Transverse colon (tissue), 4 donors: ENCODE measurements at regions not wholly inside any gene's neighbourhood (a gene's known extent, or its start where the extent isn't known, plus 50 kb on each side); places are given as distances from the start of the nearest gene placed in this dataset.

Source experiments
- DNase-seq: peaks from one replicate; pipeline ENCODE4 v3.0.0-alpha.2; 2019
- H3K27ac ChIP-seq, 4 donors: fragments of 200-600 bp; sonication (generic); 2 replicates each; pipeline ENCODE4 v1.5.1; 2016 to 2018; ENCODE audit warnings: inconsistent platforms in 4 of 4
- H3K27me3 ChIP-seq: fragments of 200-600 bp; sonication (generic); 2 replicates; pipeline ENCODE4 v1.5.1; 2017; ENCODE audit warnings: inconsistent platforms
- H3K36me3 ChIP-seq, 4 donors: fragments of 200-600 bp; sonication (generic); 2 replicates each; pipeline ENCODE4 v1.5.1; 2017 to 2019; ENCODE audit warnings: inconsistent platforms in 4 of 4
- H3K4me1 ChIP-seq, 4 donors: fragments of 200-600 bp; sonication (generic); 2 replicates each; pipeline ENCODE4 v1.5.1; 2017 to 2020; ENCODE audit warnings: inconsistent platforms in 4 of 4
- H3K4me3 ChIP-seq, 4 donors: fragments of 200-600 bp; sonication (generic); 1 replicate in 1 of 4; 2 replicates in 3 of 4; pipeline versions ENCODE4 v1.5.1 to v1.6.1; 2017 to 2019; ENCODE audit warnings: inconsistent platforms in 4 of 4
- H3K9me3 ChIP-seq, 2 donors: fragments of 200-600 bp; sonication (generic); 2 replicates each; pipeline ENCODE4 v1.5.1; 2017 to 2019; ENCODE audit warnings: inconsistent platforms in 2 of 2
- CTCF ChIP-seq, 5 experiments: fragments of 200-600 bp in 3 of 5; fragments of 450-650 bp in 2 of 5; sonication (generic) in 3 of 5; IDR thresholded peaks; 1 replicate in 2 of 5; 2 replicates in 3 of 5; pipeline ENCODE4 v1.5.1; 2016 to 2017; ENCODE audit warnings: antibody characterized with exemption in 5 of 5, inconsistent platforms in 3 of 5, mild to moderate bottlenecking in 2 of 5, moderate library complexity in 1 of 5
- EP300 ChIP-seq: sonication (generic); formaldehyde crosslinking; IDR thresholded peaks from one replicate; pipeline ENCODE4 v1.6.1; 2017; ENCODE audit warnings: antibody characterized with exemption, low read depth
- POLR2A ChIP-seq: fragments of 450-650 bp; IDR thresholded peaks from one replicate; pipeline ENCODE4 v1.6.1; 2016; ENCODE audit warnings: antibody characterized with exemption, mild to moderate bottlenecking, moderate library complexity
- POLR2AphosphoS5 ChIP-seq, 3 donors: sonication (generic); formaldehyde crosslinking; IDR thresholded peaks; one replicate each; pipeline ENCODE4 v1.6.1; 2016; ENCODE audit warnings: antibody characterized with exemption in 3 of 3
- WGBS, 2 donors: methylation state at CpG; one replicate each; pipeline ENCODE4 v1.1.5; 2018; ENCODE audit warnings: low coverage in 1 of 2; 5-methylcytosine and 5-hydroxymethylcytosine counted together
- in situ Hi-C, 4 donors: fragments of 200-750 bp; cut with MboI; loops; one replicate each; pipeline versions ENCODE4 v1.15.0 to v1.15.1; 2017; ENCODE audit warnings: low sequenced_read_pairs in 3 of 4, low pct_ligation_motif_present in 1 of 4, low pct_unique_long_range_greater_than_20kb in 1 of 4
- intact Hi-C: fragments of 100-400 bp; cut with DNase I; formaldehyde crosslinking; loops from one replicate; pipeline ENCODE4 v1.15.1; 2023; ENCODE audit warnings: low total_unique reads

GRCh38 chr19:34853369-34853768, 73.3 kb upstream of the ZNF30 start:
- no peak for DNase-seq
- 76% methylated on average over 3 of the region's 3 CpGs; no CpG with 5 or more reads in 1 of the 2 donors for WGBS, 2 donors
- TF ChIP-seq POLR2AphosphoS5 (IDR thresholded peaks at IDR 0.05) (no peak), POLR2A (no peak), CTCF (IDR thresholded peaks at IDR 0.05) (no peak), EP300 (no peak)
- no peak overlapping the region for H3K27ac ChIP-seq
- H3K4me3 ChIP-seq: no peak overlapping the region
- no peaks in the 10 kb centered on the region for H3K9me3 ChIP-seq
- H3K4me1 ChIP-seq: no peaks in the 10 kb centered on the region
- no peaks in the 10 kb centered on the region for H3K27me3 ChIP-seq
- intact Hi-C loops (no loop called here), in situ Hi-C loops (no loop called here)
- no peaks in the 10 kb centered on the region for H3K36me3 ChIP-seq

- Histone ChIP-seq H3K4me1 (no peaks in the 10 kb centered on the region), H3K36me3 (no peaks in the 10 kb centered on the region), H3K27me3 (no peaks in the 10 kb centered on the region), H3K9me3 (no peaks in the 10 kb centered on the region), H3K27ac (no peak overlapping the region), H3K4me3 (no peak overlapping the region)
- intact Hi-C loops (no loop called here), in situ Hi-C loops (no loop called here)
- WGBS, 2 donors: 58% methylated on average over 5 of the region's 5 CpGs; no CpG with 5 or more reads in 1 of the 2 donors
- no peak for DNase-seq
- TF ChIP-seq POLR2A (no peak), POLR2AphosphoS5 (IDR thresholded peaks at IDR 0.05) (no peak), CTCF (IDR thresholded peaks at IDR 0.05) (no peak), EP300 (no peak)
These were observed 74.0 kb upstream of the ZNF30 start for GRCh38 chr19:34852669-34853068.

GRCh38 chr19:34851277-34851804, 75.4 kb upstream of the ZNF30 start:
- H3K36me3 ChIP-seq: no peaks in the 10 kb centered on the region
- TF ChIP-seq CTCF (IDR thresholded peaks at IDR 0.05): no peak
- no peak for TF ChIP-seq POLR2AphosphoS5 (IDR thresholded peaks at IDR 0.05)
- no peak for TF ChIP-seq POLR2A
- no peak for TF ChIP-seq EP300
- H3K4me1 ChIP-seq: no peaks in the 10 kb centered on the region
- no peak for DNase-seq
- no peaks in the 10 kb centered on the region for H3K27me3 ChIP-seq
- in situ Hi-C loops: no loop called here
- H3K27ac ChIP-seq: no peak overlapping the region
- intact Hi-C loops: no loop called here
- no peaks in the 10 kb centered on the region for H3K9me3 ChIP-seq
- no peak overlapping the region for H3K4me3 ChIP-seq
- WGBS, 2 donors: 78% methylated on average over 10 of the region's 11 CpGs; no CpG with 5 or more reads in 1 of the 2 donors

- no peak for TF ChIP-seq CTCF (IDR thresholded peaks at IDR 0.05)
- TF ChIP-seq POLR2A: no peak
- in situ Hi-C loops: no loop called here
These were observed 74.4 kb upstream of the ZNF599 start for GRCh38 chr19:34847393-34847792.

More at GRCh38 chr19:34847393-34847792, 74.4 kb upstream of the ZNF599 start:
- WGBS, 2 donors: 75 to 93% methylated on average over 6 of the region's 6 CpGs
- Histone ChIP-seq H3K27me3 (no peaks in the 10 kb centered on the region), H3K27ac (no peak overlapping the region), H3K36me3 (no peaks in the 10 kb centered on the region), H3K9me3 (no peaks in the 10 kb centered on the region), H3K4me3 (no peak overlapping the region), H3K4me1 (no peaks in the 10 kb centered on the region)
- intact Hi-C loops: no loop called here
- no peak for DNase-seq
